ENCODE measurements at regions not wholly inside any gene's neighbourhood (a gene's known extent, or its start where the extent isn't known, plus 50 kb on each side); places are given as distances from the start of the nearest gene placed in this dataset.

DNA sequence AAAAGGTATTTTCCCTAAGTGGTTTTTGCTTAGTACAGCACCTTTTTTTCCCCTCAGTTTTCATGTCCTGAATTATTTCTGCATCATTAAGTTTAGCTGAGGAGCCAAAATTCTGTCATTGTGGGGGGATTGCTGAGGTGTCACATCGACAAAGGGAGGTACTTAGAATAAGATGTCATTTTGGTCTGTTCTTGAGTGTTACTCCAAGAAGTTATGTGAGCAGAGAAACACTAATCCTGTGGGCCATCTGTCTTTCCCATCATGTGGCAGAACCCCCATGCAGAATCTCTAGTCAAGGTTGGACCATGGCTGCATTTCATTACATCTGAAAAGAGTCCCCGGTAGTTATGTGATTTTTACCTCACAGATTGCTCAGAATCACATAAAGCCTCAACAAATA is 167.8 kb upstream of the CENPW start:
- TF ChIP-seq POLR2AphosphoS5 (IDR thresholded peaks at IDR 0.05) (no peak), POLR2A (IDR thresholded peaks at IDR 0.05; ENCODE audit: low read depth) (no peak), EP300 (IDR thresholded peaks at IDR 0.05) (no peak)
- TF ChIP-seq, protein P1, sequence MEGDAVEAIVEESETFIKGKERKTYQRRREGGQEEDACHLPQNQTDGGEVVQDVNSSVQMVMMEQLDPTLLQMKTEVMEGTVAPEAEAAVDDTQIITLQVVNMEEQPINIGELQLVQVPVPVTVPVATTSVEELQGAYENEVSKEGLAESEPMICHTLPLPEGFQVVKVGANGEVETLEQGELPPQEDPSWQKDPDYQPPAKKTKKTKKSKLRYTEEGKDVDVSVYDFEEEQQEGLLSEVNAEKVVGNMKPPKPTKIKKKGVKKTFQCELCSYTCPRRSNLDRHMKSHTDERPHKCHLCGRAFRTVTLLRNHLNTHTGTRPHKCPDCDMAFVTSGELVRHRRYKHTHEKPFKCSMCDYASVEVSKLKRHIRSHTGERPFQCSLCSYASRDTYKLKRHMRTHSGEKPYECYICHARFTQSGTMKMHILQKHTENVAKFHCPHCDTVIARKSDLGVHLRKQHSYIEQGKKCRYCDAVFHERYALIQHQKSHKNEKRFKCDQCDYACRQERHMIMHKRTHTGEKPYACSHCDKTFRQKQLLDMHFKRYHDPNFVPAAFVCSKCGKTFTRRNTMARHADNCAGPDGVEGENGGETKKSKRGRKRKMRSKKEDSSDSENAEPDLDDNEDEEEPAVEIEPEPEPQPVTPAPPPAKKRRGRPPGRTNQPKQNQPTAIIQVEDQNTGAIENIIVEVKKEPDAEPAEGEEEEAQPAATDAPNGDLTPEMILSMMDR (IDR thresholded peaks at IDR 0.05), result no peak
- 93% methylated on average over 2 of the region's 2 CpGs for WGBS
- Histone ChIP-seq H3K27me3 (no peaks in the 10 kb centered on the region), H3K4me3 (no peak overlapping the region), H3K36me3 (no peaks in the 10 kb centered on the region), H3K4me1 (peaks cover 0 to 8% (median 4%) of the 10 kb centered on the region in 4 donors), H3K27ac (replicated peaks in 1 of 4) (no peak overlapping the region), H3K9me3 (no peaks in the 10 kb centered on the region)
- no peak for DNase-seq (ENCODE audit: extremely low spot score)
- intact Hi-C loops (cut with DNase I), result no loop called here

DNA sequence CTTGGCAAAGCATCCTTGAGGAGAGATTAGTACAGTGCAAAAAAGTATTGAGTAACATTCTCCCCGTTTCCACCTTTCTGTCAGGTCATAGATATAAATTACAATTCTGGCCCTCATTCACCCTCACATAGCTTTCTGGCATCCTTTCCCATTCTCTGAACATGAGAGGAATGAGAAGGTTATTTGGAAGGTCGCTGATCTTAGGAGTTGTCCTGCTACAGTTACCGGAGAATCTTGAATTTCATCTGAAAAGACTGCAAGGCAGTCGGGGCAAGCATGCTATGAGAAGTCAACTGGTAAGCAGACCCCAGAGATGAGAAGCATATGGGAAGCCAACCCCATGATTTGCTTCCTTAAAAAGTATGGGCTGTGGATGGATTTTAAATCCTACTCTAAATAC is 166.7 kb upstream of the CENPW start:
- WGBS, result 79% methylated on average over 4 of the region's 4 CpGs
- H3K27ac ChIP-seq (replicated peaks in 1 of 4), result no peak overlapping the region

DNA sequence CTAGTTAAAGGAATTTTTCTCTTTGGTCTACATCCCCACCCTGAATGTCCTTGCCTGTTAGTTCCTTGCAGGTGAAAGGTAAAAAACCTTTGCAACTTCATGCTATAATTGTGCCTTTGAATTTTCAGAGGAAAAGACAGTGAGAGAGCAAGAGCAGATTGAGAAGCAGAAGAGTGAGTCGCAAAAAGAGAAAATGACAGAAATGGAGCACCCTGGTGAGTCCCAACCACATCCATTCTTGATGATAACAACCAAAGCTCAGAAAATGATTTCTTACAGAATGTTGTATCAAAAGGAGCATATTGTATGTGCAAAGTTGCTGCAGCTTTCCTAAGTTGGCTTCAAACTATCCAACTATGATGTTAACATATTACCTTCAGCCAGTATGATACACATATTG is 165.2 kb upstream of the CENPW start:
- WGBS, result 100% methylated on average over 1 of the region's 1 CpG
- Histone ChIP-seq H3K27ac (replicated peaks in 1 of 4) (no peak overlapping the region), H3K36me3 (no peaks in the 10 kb centered on the region), H3K4me3 (no peak overlapping the region), H3K9me3 (no peaks in the 10 kb centered on the region), H3K27me3 (no peaks in the 10 kb centered on the region), H3K4me1 (no peaks in the 10 kb centered on the region)
- intact Hi-C loops (cut with DNase I), result no loop called here
- TF ChIP-seq POLR2A (IDR thresholded peaks at IDR 0.05; ENCODE audit: low read depth), result no peak
- no peak for TF ChIP-seq EP300 (IDR thresholded peaks at IDR 0.05)
- TF ChIP-seq, protein P1 (IDR thresholded peaks at IDR 0.05), result no peak
- TF ChIP-seq POLR2AphosphoS5 (IDR thresholded peaks at IDR 0.05), result no peak
- no peak for DNase-seq (ENCODE audit: extremely low spot score)

More for the DNA sequence above, 166.7 kb upstream of the CENPW start:
- Histone ChIP-seq H3K27me3 (no peaks in the 10 kb centered on the region), H3K36me3 (no peaks in the 10 kb centered on the region), H3K4me3 (no peak overlapping the region), H3K4me1 (peaks cover 0 to under 1% (median 0%) of the 10 kb centered on the region in 4 donors), H3K9me3 (no peaks in the 10 kb centered on the region)
- intact Hi-C loops (cut with DNase I), result no loop called here
- TF ChIP-seq POLR2AphosphoS5 (IDR thresholded peaks at IDR 0.05) (no peak), EP300 (IDR thresholded peaks at IDR 0.05) (no peak), POLR2A (IDR thresholded peaks at IDR 0.05; ENCODE audit: low read depth) (no peak)
- TF ChIP-seq, protein P1 (IDR thresholded peaks at IDR 0.05), result no peak
- DNase-seq (ENCODE audit: extremely low spot score), result no peak

DNA sequence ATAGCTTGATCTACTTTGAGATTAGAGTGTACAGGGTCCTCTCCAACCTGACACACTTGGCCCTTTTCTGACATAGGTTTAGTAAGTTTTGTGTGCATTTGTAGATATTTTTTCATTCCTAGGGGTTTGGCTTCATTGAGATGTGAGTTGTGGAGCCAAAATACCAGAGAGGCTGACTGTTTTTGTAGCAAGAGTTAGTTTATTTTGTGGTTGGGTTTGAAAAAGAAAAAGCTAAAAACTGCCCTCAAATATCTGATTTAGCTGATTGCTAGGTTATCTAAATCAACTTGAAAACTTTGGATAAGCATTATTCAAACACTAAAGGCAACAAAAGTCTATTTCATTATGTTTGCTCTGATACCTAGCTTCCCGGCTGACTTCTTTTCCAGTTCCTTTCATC is 164.7 kb upstream of the CENPW start:
- Histone ChIP-seq H3K27ac (replicated peaks in 1 of 4) (no peak overlapping the region), H3K36me3 (no peaks in the 10 kb centered on the region), H3K4me3 (no peak overlapping the region), H3K9me3 (no peaks in the 10 kb centered on the region), H3K27me3 (no peaks in the 10 kb centered on the region), H3K4me1 (peaks cover 0 to 3% (median 1%) of the 10 kb centered on the region in 4 donors)
- intact Hi-C loops (cut with DNase I), result no loop called here
- 100% methylated on average over 1 of the region's 1 CpG for WGBS
- DNase-seq (ENCODE audit: extremely low spot score), result no peak
- TF ChIP-seq EP300 (IDR thresholded peaks at IDR 0.05) (no peak), POLR2A (IDR thresholded peaks at IDR 0.05; ENCODE audit: low read depth) (no peak), POLR2AphosphoS5 (IDR thresholded peaks at IDR 0.05) (no peak)
- TF ChIP-seq, protein P1 (IDR thresholded peaks at IDR 0.05), result no peak

DNA sequence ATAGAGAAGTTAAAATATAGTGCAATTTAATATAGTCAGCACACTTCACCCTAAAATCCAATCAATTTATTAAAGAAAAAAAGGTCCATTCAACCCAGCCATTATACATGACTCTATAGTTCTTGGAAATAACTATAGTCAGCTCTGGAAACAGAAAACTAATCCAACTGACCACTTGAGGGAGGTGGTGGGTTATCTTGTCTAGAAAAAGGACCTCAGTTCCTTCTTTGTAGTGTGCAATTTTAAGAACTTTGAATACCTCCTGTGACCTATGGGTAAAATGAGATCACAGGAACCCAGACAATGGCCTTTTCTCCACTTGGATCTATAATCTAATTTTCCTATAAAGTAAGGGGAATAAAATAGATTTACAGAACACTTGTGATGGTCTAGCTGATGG is 163.6 kb upstream of the CENPW start:
- no peaks in the 10 kb centered on the region for H3K9me3 ChIP-seq
- no peak for DNase-seq (ENCODE audit: extremely low spot score)
- no peak for TF ChIP-seq POLR2AphosphoS5 (IDR thresholded peaks at IDR 0.05)
- TF ChIP-seq, protein P1 (IDR thresholded peaks at IDR 0.05), result peak in 1 of 3 experiments; percentile 29
- no peak for TF ChIP-seq EP300 (IDR thresholded peaks at IDR 0.05)
- H3K36me3 ChIP-seq, result no peaks in the 10 kb centered on the region
- peaks cover 0 to 13% (median 6%) of the 10 kb centered on the region in 4 donors for H3K4me1 ChIP-seq
- no peak overlapping the region for H3K27ac ChIP-seq (replicated peaks in 1 of 4)
- intact Hi-C loops (cut with DNase I), result no loop called here
- H3K4me3 ChIP-seq, result no peak overlapping the region
- no peaks in the 10 kb centered on the region for H3K27me3 ChIP-seq

Data from esophagus muscularis mucosa (tissue), 4 donors.